ENCODE measurements at regions not wholly inside any gene's neighbourhood (a gene's known extent, or its start where the extent isn't known, plus 50 kb on each side); places are given as distances from the start of the nearest gene placed in this dataset.

DNA sequence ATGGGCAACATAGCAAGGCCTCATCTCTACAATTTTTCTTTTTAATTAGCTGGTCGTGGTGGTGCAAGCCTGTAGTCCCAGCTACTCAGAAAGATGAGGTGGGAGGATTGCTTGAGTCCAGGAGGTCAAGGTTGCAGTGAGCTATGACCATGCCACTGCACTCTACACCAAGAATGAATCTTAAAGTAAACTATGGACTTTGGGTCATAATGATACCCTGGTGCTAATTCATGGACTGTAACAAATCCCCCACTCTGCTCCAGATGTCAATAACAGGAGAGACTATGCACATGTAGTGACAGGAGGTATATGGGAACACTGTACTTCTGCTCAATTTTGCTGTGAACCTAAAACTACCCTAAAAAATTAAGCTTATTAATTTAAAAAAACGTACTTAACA lies 155.4 kb downstream of the CEMIP2 start:
- Mint-ChIP-seq H3K27me3 (no peaks in the 10 kb centered on the region), H3K9me3 (peaks cover 6% of the 10 kb centered on the region), H3K4me3 (no peak overlapping the region), H3K36me3 (no peaks in the 10 kb centered on the region), H3K27ac (no peak overlapping the region), H3K4me1 (ENCODE audit: unreplicated experiment) (no peaks in the 10 kb centered on the region)
- TF ChIP-seq, protein P1, sequence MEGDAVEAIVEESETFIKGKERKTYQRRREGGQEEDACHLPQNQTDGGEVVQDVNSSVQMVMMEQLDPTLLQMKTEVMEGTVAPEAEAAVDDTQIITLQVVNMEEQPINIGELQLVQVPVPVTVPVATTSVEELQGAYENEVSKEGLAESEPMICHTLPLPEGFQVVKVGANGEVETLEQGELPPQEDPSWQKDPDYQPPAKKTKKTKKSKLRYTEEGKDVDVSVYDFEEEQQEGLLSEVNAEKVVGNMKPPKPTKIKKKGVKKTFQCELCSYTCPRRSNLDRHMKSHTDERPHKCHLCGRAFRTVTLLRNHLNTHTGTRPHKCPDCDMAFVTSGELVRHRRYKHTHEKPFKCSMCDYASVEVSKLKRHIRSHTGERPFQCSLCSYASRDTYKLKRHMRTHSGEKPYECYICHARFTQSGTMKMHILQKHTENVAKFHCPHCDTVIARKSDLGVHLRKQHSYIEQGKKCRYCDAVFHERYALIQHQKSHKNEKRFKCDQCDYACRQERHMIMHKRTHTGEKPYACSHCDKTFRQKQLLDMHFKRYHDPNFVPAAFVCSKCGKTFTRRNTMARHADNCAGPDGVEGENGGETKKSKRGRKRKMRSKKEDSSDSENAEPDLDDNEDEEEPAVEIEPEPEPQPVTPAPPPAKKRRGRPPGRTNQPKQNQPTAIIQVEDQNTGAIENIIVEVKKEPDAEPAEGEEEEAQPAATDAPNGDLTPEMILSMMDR (conservative IDR thresholded peaks at IDR 0.05) = no peak
- DNase-seq (ENCODE audit: extremely low spot score, unreplicated experiment) = no peak

DNA sequence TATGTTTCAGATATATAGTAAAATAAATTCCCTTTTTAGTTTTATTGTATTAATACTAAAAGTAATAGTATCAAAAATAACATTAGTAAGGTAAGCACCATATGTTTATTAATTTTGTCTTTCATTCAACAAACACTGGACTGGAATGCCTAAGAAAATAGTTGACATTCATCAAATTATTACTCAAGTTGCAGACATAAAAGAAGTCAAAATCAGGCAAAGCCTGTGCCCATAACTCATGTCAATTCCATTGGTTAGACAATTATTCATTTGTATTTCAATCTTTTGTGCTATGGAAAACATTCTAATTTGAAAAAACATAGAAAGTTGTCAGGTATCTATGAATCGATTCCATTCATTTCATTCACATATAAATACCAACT lies 158.9 kb downstream of the CEMIP2 start:
- no peaks in the 10 kb centered on the region for H3K27me3 Mint-ChIP-seq

DNA sequence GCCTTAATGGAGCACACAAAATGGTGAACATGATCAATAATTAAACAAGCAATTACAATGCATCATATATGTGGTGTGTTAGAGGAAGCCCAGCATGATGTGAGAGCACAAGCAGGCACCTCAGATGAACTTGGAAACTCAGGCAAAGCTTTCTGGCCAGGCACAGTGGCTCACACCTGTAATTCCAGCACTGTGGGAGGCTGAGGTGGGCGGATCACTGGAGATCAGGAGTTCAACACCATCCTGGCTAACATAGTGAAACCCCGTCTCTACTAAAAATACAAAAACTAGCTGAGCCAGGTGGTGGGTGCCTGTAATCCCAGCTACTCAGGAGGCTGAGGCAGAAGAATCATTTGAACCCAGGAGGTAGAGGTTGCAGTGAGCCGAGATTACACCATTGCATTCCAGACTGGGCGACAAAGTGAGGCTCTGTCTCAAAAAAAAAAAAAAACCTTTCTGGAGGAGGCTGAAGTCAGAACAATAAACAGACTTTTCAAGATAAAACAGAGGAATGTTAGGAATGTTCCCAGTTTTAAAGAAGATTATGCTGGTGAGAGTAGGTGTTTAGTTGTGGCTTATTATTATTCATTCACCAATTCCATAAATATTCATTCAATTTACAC lies 159.4 kb downstream of the CEMIP2 start:
- Mint-ChIP-seq H3K27ac (no peak overlapping the region), H3K4me3 (no peak overlapping the region), H3K9me3 (no peaks in the 10 kb centered on the region), H3K4me1 (ENCODE audit: unreplicated experiment) (no peaks in the 10 kb centered on the region), H3K36me3 (no peaks in the 10 kb centered on the region), H3K27me3 (no peaks in the 10 kb centered on the region)
- TF ChIP-seq, protein P1 (conservative IDR thresholded peaks at IDR 0.05) = no peak
- no peak for DNase-seq (ENCODE audit: extremely low spot score, unreplicated experiment)

More for the DNA sequence above, 158.9 kb downstream of the CEMIP2 start:
- TF ChIP-seq, protein P1 (conservative IDR thresholded peaks at IDR 0.05) = no peak
- Mint-ChIP-seq H3K9me3 (no peaks in the 10 kb centered on the region), H3K27ac (no peak overlapping the region), H3K36me3 (no peaks in the 10 kb centered on the region), H3K4me3 (no peak overlapping the region), H3K4me1 (ENCODE audit: unreplicated experiment) (no peaks in the 10 kb centered on the region)
- DNase-seq (ENCODE audit: extremely low spot score, unreplicated experiment) = no peak

DNA sequence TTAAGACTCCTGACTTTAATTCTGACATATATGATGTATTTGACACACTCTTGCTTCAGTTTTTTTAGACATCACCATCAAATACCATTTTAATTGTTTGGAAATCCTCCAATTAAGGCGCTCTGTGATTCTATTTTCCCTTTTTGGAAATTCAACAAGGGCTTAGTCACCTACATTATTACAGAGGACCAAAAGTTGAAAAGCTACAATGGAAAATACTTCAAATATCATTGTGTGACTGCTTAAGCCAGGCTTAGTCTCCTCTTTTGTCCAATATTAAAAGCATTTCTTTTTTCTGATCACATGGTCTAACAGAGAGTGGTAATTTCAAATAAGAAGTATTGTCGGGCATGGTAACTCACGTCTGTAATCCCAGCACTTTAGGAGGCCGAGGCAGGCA lies 160.3 kb downstream of the CEMIP2 start:
- no peak overlapping the region for H3K27ac Mint-ChIP-seq
- no peaks in the 10 kb centered on the region for H3K27me3 Mint-ChIP-seq
- TF ChIP-seq, protein P1 (conservative IDR thresholded peaks at IDR 0.05) = no peak
- H3K4me1 Mint-ChIP-seq (ENCODE audit: unreplicated experiment) = no peaks in the 10 kb centered on the region
- H3K4me3 Mint-ChIP-seq = no peak overlapping the region
- no peaks in the 10 kb centered on the region for H3K36me3 Mint-ChIP-seq
- no peaks in the 10 kb centered on the region for H3K9me3 Mint-ChIP-seq
- DNase-seq (ENCODE audit: extremely low spot score, unreplicated experiment) = no peak

DNA sequence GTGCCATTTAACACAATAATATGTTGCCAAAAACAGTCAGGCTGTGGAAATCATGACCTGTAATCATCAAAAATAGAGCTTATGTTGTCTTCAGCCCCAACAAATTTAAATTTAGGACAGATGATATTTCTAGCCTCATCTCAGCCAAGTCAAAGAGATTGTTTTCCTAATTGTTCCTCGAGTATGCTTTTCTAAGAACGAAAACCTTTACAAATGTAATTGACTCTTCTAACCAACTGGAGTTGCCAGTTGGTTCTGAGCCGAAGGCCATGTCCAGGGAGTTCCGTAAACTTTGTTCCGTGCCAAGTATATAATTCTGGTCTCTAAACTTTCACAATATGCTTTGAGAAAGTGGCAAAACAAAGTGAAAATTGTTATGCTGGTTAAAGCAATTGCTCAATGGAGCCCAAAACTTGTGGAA lies 160.8 kb downstream of the CEMIP2 start:
- H3K36me3 Mint-ChIP-seq = no peaks in the 10 kb centered on the region
- H3K27me3 Mint-ChIP-seq = no peaks in the 10 kb centered on the region
- H3K4me1 Mint-ChIP-seq (ENCODE audit: unreplicated experiment) = no peaks in the 10 kb centered on the region
- TF ChIP-seq, protein P1 (conservative IDR thresholded peaks at IDR 0.05) = no peak
- no peak overlapping the region for H3K27ac Mint-ChIP-seq
- H3K9me3 Mint-ChIP-seq = no peaks in the 10 kb centered on the region
- DNase-seq (ENCODE audit: extremely low spot score, unreplicated experiment) = no peak
- no peak overlapping the region for H3K4me3 Mint-ChIP-seq

Data from type B pancreatic cell (in vitro differentiated cells).